Endometrium (tissue), 2 donors: ENCODE measurements at regions not wholly inside any gene's neighbourhood (a gene's known extent, or its start where the extent isn't known, plus 50 kb on each side); places are given as distances from the start of the nearest gene placed in this dataset.
"Not testable (repeated sequence)": the region's sequence is repeated elsewhere in the genome, so short reads cannot be mapped to it uniquely, and the experiment has no call there.

ENCODE experiments used
- FAIRE-seq: peaks from 2 replicates; lab custom pipeline; 2012; peaks lifted over from hg19 to GRCh38; lab: Jason Lieb, UNC
- donor health status: control.
- donor health status: control.

DNA sequence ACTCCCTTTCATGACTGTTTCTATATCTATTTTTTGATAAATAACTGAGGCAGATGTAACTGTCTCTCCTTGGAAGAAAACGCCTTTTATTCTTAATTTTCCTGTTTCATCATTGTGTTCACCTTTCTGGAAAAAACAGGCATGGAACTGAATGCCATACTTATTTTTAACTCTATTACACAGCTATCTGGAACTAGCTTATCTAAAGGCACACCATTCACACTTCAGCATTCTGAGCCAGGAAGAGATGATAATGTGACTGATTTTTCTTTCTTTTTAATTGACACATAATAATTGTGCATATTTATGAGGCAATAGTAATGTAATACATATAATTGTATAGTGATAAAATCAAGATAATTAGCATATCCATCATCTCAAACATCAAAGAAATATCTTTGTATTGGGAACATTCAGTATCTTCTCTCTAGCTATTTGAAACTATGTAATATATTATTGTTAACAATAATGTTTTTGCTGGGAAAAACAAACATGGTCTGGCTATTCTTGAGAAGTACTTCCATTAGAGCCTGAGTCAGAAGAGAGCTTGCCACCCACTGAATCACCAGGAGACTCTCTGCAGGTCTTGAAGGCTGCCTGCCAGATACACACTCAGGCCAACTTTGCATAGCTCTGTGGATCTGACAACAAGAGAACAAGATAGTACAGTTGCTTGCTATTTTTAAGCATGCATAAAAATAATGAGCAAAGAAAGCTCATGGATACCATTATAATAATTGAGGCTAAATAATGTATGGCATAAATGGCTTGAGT is 501.0 kb upstream of the EDIL3 start:
- FAIRE-seq, result no peak

DNA sequence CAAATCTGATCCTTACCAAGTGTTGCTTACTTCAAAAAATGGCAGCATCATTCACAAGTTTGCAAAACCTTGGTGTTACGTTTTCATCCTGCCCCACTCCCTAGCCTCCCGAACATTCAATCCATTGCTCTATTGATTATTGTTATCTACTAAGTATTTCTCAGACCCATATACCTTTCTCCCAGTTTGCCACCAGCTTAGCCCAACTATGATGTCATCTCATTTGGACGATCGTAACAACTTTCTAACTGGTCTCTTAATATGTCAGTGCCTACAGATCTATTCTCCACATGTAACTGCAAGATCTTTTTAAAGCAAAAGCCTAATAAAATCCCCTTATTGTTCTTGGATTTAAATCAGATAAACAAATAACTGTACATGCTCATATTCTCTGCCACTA is 497.1 kb upstream of the EDIL3 start:
- no peak for FAIRE-seq

GRCh38 chr5:84874196-84874595 is 489.5 kb upstream of the EDIL3 start:
- FAIRE-seq, result no peak

DNA sequence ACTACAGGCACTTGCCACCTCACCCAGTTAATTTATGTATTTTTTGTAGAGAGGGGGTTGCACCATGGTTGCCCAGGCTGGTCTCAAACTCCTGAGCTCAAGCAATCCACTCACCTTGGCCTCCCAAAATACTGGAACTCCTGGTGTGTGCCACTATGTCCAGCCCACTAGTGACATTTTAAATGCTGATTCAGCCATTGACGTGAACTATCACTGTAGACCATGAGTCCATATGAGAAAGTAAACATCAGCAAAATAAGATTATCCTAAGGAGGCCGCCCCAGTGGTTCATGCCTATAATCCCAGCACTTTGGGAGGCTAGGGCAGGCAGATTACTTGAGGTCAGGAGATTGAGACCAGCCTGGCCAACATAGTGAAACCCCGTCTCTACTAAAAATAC is 488.1 kb upstream of the EDIL3 start:
- no peak for FAIRE-seq

- FAIRE-seq, result no peak
These were observed 485.7 kb upstream of the EDIL3 start for GRCh38 chr5:84870369-84870768.

GRCh38 chr5:84869675-84870074 is 485.0 kb upstream of the EDIL3 start:
- FAIRE-seq, result no peak

- not testable (repeated sequence) for FAIRE-seq
These were observed 479.3 kb upstream of the EDIL3 start for GRCh38 chr5:84863936-84864335.

DNA sequence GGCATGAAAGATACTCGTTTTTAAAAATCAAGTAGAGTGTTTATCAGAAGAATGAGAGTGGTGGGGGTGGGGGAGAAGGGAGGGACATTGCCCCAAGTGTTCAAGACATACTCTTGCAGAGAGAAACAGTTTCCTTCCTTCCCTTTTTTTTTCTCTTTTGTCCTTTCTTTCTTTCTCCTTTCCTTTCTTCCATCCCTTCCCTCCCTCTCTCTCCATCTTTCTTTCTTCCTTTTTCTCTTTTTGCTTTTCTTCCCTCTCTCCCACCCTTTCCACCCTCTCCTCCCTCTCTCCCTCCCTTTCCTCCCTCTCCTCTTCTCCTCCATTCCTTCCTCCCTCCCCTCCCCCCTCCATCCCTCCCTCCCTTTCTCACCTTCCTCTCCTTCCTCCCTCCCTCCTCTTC is 478.3 kb upstream of the EDIL3 start:
- FAIRE-seq, result no peak

DNA sequence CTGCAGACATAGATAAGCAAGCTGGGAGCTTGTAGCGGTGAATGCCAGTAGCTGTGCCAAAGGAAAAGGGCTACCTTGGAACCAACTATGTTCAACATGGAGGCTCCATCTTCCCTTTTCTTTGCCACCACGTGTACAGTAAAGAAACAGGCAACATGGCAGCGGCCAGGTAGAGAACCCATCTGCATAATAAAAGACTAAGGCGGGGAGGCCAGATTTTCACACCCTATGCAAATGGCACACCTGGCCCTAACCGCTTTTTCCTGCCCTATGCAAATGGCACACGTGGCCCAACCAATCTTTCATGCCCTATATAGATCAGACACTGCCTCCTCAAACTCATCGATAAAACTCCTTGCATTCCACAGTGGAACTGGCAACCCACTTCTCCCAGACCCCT is 477.5 kb upstream of the EDIL3 start:
- FAIRE-seq, result no peak

- FAIRE-seq, result no peak
These were observed 476.6 kb upstream of the EDIL3 start for GRCh38 chr5:84861306-84861705.

DNA sequence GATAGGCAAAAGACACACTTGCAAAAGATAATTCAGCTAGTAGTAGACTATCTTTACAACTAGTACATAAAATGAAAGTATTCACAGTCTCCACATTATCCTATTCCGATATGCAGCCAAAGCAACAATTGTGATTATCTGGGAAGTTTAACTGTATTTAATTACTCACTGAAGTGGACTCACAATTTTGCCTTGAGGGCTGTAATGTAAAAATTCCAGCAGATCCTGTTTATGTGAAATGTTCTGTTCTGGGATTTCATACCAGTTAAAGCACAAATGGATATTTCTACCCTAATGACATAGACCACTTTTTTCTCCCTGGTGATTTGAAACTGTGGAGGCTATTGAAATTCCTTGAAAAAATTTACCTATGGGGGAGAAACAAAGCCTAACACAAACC is 474.4 kb upstream of the EDIL3 start:
- FAIRE-seq, result no peak

DNA sequence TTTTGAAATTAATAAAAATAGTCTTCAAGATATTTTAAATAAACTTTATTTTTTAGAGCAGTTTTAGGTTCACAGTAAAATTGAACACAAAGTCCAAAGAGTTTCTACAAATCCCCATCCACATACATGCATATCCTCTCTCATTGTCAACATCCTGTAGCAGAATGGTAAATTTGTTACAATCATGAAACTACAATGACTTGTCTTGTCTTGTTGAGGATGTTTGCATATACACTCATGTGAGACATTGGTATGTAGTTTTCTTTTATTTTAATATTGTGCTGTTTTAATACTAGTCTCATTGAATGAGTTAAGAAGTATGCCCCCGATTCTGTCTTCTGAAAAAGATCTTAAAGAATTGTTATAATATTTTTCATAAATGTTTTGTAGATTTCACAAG is 447.0 kb upstream of the EDIL3 start:
- FAIRE-seq, result no peak

- no peak for FAIRE-seq
These were observed 445.6 kb upstream of the EDIL3 start for GRCh38 chr5:84830265-84830664.

DNA sequence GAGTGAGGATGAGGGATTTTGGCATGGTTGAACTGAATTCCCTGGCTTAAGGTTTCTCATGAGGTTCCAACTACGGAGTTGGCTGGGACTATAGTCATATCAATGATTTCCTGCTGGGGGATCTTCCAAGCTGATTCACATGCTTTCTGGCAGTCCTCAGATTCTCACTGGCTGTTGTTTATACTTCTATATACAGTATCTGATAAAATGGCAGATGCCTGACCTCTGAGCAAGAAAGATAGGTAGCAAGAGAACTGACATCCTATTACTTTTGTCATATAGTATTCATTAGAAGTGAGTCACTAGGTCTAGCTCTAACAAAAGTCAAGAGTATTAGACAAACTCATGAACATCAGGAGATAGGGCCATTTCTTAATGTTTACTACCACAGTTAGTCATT is 440.9 kb upstream of the EDIL3 start:
- no peak for FAIRE-seq

- FAIRE-seq, result no peak
These were observed 437.2 kb upstream of the EDIL3 start for GRCh38 chr5:84821924-84822323.

- FAIRE-seq, result no peak
These were observed 433.3 kb upstream of the EDIL3 start for GRCh38 chr5:84817953-84818352.

DNA sequence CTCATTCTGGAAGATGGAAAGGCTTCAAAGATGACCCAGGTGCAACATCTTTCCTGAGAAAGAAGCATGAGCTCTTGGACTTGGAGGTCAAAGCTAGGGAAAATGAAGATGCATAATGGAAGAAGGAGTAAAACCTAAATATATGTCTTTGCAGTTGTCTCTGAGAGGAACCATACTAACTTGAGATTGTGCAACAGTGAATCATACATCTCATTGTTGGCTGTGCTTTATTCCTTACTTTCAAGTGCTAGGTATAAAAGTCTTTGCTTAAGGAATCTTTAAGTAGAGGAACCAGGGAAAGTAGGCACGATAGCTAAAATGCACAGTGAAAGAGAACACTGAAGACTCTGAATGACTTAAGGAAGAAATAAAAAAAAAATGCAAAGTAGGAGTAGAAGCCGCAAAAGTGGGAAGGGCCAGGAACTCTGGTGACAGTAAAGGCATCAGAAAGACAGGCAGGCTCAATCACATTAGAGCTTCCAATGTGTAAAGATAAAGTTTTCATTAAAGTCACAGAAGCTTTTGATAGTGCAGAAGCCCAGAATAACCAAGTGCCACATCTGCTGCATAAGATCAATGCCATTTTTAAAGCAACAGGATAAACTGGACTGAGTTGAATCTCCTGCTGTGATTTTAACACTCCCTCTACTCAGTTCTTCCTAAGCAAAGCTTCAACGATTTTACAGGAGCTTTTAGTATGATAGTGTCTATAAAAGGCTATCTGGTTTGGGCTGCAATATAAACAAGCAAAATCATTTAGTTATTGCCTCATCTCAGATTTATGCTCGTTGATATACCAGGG is 432.3 kb upstream of the EDIL3 start:
- no peak for FAIRE-seq

DNA sequence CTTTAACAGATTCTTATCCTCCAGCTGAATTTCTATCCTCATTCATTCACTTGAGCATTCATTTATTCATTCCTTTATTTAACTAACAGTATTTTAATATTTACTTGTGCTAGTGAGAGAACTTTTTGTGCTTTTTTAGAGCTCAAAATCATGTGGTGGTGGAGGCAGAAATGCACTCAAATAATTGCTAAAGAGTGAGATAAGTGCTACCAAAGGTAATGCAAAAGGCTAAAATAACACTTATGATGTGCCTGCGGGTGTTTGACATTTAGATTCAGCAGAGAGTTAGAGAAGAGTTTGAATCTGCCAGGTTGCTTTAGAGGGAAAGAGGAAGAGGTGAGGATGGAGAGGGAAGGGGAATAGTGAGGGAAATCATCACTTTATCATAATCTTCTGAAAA is 431.5 kb upstream of the EDIL3 start:
- FAIRE-seq, result no peak

DNA sequence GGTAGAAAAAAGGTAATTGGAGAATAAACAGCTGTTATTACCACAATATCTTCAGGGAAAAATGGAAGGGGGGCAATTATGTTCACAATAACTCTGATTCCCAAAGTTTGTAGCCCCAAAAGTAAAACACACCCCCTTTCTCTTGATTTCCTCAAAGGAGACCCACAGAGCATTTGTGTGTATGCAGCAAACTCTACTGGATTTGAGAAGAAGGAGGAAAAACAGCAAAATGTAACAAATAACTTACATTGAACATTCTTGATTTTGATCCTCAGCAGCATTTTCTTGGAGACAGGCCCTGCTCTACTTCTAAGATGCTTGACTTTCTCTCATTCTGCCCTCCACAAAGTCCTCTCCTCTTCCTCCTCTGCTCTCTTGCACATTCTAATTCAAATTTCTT is 420.8 kb upstream of the EDIL3 start:
- FAIRE-seq, result no peak

- no peak for FAIRE-seq
These were observed 411.7 kb upstream of the EDIL3 start for GRCh38 chr5:84796399-84796798.

- FAIRE-seq, result peak; percentile 63
These were observed 409.9 kb upstream of the EDIL3 start for GRCh38 chr5:84794486-84795035.

- FAIRE-seq, result no peak
These were observed 407.1 kb upstream of the EDIL3 start for GRCh38 chr5:84791730-84792129.

DNA sequence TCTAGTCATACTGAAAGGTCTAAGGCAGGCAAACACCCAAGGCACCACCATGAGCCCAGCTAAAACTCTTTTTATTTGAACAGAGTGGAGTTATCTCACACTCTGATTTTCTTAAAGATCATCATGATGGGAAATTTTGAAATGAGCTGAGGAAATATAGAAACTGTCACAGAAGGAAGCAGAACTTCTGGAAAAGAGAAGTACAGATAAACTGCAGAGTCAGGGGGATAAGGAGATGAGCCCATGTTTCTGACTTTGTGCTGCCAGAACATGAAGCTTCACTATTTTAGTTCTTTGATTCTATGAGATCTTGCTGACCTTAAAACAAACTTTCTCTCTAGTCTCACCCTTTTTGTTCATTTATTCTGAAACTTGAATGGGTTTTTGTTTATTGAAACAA is 406.5 kb upstream of the EDIL3 start:
- no peak for FAIRE-seq
